Stomach (tissue), 8 donors: ENCODE measurements at regions not wholly inside any gene's neighbourhood (a gene's known extent, or its start where the extent isn't known, plus 50 kb on each side); places are given as distances from the start of the nearest gene placed in this dataset.

Experiments used
- DNase-seq, 2 donors: peaks; one replicate each; pipeline versions ENCODE4 v3.0.0 to v3.0.0-alpha.2; 2013 to 2019
- H3K27ac ChIP-seq, 5 donors: fragments of 200-600 bp in 4 of 5; sonication (generic) in 4 of 5; one replicate each; pipeline ENCODE4 v1.5.1; 2013 to 2019; ENCODE audit warnings: mild to moderate bottlenecking in 1 of 5, moderate library complexity in 1 of 5
- H3K27me3 ChIP-seq, 3 donors: fragments of 200-600 bp; sonication (generic); one replicate each; pipeline ENCODE4 v1.5.1; 2017 to 2019; ENCODE audit warnings: mixed run types in 1 of 3
- H3K36me3 ChIP-seq, 4 donors: fragments of 200-600 bp; sonication (generic); 1 replicate in 3 of 4; 2 replicates in 1 of 4; pipeline ENCODE4 v1.5.1; 2016 to 2019
- H3K4me1 ChIP-seq, 4 donors: fragments of 200-600 bp; sonication (generic); one replicate each; pipeline ENCODE4 v1.5.1; 2016 to 2019
- H3K4me3 ChIP-seq, 4 donors: fragments of 200-600 bp; sonication (generic) in 3 of 4; one replicate each; pipeline ENCODE4 v1.5.1; 2016 to 2019; ENCODE audit warnings: mild to moderate bottlenecking in 1 of 4
- H3K9me3 ChIP-seq, 4 donors: fragments of 200-600 bp; sonication (generic); one replicate each; pipeline ENCODE4 v1.5.1; 2016 to 2019
- EP300 ChIP-seq: sonication (generic); formaldehyde crosslinking; IDR thresholded peaks from one replicate; pipeline ENCODE4 v1.6.1; 2017; ENCODE audit warnings: antibody characterized with exemption
- POLR2A ChIP-seq, 4 donors: fragments of 450-650 bp; IDR thresholded peaks; one replicate each; pipeline ENCODE4 v1.6.1; 2016; ENCODE audit warnings: antibody characterized with exemption in 4 of 4, control low read depth in 2 of 4, mild to moderate bottlenecking in 1 of 4, moderate library complexity in 1 of 4
- POLR2AphosphoS5 ChIP-seq, 3 donors: sonication (generic); formaldehyde crosslinking; IDR thresholded peaks; one replicate each; pipeline ENCODE4 v1.6.1; 2016; ENCODE audit warnings: antibody characterized with exemption in 3 of 3
- WGBS, 5 donors: extraction: QIAGEN DNeasy Blood & Tissue Kit in 3 of 5; methylation state at CpG; one replicate each; pipeline versions ENCODE4 v1.1.5 to v1.1.7; 2013 to 2018; 5-methylcytosine and 5-hydroxymethylcytosine counted together
- intact Hi-C: fragments of 100-400 bp; cut with DNase I; formaldehyde crosslinking; loops from one replicate; pipeline ENCODE4 v1.15.1; 2023; ENCODE audit warnings: low total_unique reads
- TF ChIP-seq, protein P1 (sequence below), 7 experiments: fragments of 450-650 bp in 4 of 7; fragments of 200-600 bp in 3 of 7; sonication (generic) in 3 of 7; IDR thresholded peaks; one replicate each; pipeline ENCODE4 v1.5.1; 2016 to 2019; ENCODE audit warnings: antibody characterized with exemption in 7 of 7, control low read depth in 2 of 7, mild to moderate bottlenecking in 1 of 7
- donor health status: healthy with polysubstance abuse.
- donor health status: Bipolar disorder and iron deficiency.
- donor health status: healthy.

DNA sequence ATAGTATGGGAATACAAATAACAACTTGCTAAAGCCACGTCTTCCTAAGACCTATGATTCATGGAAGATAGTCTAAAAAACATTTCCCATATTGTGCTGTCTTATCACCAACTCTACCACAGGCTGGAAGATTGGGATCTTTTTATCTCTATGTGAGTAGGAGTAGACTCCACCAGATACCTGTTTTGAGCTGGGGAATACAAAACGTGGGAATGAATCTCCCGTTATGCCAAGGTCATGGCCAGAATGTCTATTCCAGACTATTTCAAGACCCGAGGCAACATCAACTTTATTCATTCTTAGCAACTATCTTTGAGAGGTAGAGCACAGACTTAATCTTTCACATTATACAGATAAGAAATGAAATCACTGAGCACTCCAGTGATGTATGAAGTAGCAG lies 2350.9 kb upstream of the WWC1 start:
- no peaks in the 10 kb centered on the region for H3K36me3 ChIP-seq
- no peak overlapping the region for H3K4me3 ChIP-seq
- WGBS, 5 donors: 67 to 78% (median 69%) methylated on average over 4 of the region's 4 CpGs
- no peak for DNase-seq
- no peaks in the 10 kb centered on the region for H3K4me1 ChIP-seq
- no peaks in the 10 kb centered on the region for H3K9me3 ChIP-seq
- TF ChIP-seq POLR2AphosphoS5 (IDR thresholded peaks at IDR 0.05) (no peak), EP300 (no peak), POLR2A (IDR thresholded peaks at IDR 0.05) (no peak)
- TF ChIP-seq, protein P1, sequence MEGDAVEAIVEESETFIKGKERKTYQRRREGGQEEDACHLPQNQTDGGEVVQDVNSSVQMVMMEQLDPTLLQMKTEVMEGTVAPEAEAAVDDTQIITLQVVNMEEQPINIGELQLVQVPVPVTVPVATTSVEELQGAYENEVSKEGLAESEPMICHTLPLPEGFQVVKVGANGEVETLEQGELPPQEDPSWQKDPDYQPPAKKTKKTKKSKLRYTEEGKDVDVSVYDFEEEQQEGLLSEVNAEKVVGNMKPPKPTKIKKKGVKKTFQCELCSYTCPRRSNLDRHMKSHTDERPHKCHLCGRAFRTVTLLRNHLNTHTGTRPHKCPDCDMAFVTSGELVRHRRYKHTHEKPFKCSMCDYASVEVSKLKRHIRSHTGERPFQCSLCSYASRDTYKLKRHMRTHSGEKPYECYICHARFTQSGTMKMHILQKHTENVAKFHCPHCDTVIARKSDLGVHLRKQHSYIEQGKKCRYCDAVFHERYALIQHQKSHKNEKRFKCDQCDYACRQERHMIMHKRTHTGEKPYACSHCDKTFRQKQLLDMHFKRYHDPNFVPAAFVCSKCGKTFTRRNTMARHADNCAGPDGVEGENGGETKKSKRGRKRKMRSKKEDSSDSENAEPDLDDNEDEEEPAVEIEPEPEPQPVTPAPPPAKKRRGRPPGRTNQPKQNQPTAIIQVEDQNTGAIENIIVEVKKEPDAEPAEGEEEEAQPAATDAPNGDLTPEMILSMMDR (IDR thresholded peaks at IDR 0.05): no peak
- H3K27me3 ChIP-seq: no peaks in the 10 kb centered on the region
- H3K27ac ChIP-seq: no peak overlapping the region
- intact Hi-C loops: no loop called here

DNA sequence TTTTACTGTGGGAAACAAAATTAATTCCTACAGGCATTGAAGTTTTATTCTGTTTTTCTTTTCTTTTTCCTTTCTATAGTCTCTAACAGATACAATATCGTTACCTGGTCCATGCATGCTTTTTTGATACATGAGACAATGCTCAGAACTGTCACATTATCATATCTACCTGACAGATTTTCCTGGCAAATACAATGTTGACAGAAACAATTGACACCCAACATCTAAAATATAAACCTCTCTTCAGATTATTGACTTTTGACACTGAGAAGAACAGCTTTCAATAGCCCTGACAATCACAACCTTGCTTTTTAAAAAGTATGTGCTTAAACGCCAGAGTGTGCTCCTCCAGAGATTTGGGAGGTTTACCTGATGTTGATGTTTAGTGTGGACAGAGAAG lies 2334.6 kb upstream of the WWC1 start:
- DNase-seq: no peak
- Histone ChIP-seq H3K27ac (no peak overlapping the region), H3K9me3 (no peaks in the 10 kb centered on the region), H3K27me3 (no peaks in the 10 kb centered on the region), H3K4me1 (no peaks in the 10 kb centered on the region), H3K36me3 (no peaks in the 10 kb centered on the region), H3K4me3 (no peak overlapping the region)
- no peak for TF ChIP-seq EP300
- TF ChIP-seq, protein P1 (IDR thresholded peaks at IDR 0.05): no peak
- TF ChIP-seq POLR2A (IDR thresholded peaks at IDR 0.05): no peak
- no peak for TF ChIP-seq POLR2AphosphoS5 (IDR thresholded peaks at IDR 0.05)
- intact Hi-C loops: no loop called here
- WGBS, 5 donors: 58 to 78% (median 62%) methylated on average over 2 of the region's 2 CpGs

DNA sequence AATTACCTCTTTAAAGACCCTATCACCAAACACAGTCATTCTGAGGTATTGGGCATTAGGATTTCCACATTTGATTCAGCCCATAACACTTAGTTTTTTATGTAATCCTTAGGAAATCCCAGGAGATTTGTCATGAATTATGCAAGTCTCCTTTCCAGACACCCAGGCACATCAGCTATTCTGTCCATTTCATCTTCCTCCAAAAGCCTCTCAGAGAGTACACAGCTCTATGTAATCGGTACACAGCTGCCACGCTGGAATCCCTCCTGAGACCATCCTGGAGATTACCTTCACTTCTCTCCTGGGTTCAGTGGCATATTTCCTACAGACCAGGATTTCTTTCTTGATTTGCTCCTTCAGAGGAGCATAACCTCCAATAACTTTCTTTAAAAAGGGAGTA lies 2309.8 kb upstream of the WWC1 start:
- TF ChIP-seq, protein P1 (IDR thresholded peaks at IDR 0.05): no peak
- TF ChIP-seq POLR2AphosphoS5 (IDR thresholded peaks at IDR 0.05) (no peak), POLR2A (IDR thresholded peaks at IDR 0.05) (no peak), EP300 (no peak)
- H3K4me3 ChIP-seq: no peak overlapping the region
- WGBS, 5 donors: 80 to 88% (median 86%) methylated on average over 2 of the region's 2 CpGs
- H3K9me3 ChIP-seq: peaks cover 0 to 4% (median 2%) of the 10 kb centered on the region in 4 donors
- intact Hi-C loops: no loop called here
- H3K27ac ChIP-seq: no peak overlapping the region
- no peak for DNase-seq
- no peaks in the 10 kb centered on the region for H3K27me3 ChIP-seq
- no peaks in the 10 kb centered on the region for H3K4me1 ChIP-seq
- H3K36me3 ChIP-seq: no peaks in the 10 kb centered on the region

DNA sequence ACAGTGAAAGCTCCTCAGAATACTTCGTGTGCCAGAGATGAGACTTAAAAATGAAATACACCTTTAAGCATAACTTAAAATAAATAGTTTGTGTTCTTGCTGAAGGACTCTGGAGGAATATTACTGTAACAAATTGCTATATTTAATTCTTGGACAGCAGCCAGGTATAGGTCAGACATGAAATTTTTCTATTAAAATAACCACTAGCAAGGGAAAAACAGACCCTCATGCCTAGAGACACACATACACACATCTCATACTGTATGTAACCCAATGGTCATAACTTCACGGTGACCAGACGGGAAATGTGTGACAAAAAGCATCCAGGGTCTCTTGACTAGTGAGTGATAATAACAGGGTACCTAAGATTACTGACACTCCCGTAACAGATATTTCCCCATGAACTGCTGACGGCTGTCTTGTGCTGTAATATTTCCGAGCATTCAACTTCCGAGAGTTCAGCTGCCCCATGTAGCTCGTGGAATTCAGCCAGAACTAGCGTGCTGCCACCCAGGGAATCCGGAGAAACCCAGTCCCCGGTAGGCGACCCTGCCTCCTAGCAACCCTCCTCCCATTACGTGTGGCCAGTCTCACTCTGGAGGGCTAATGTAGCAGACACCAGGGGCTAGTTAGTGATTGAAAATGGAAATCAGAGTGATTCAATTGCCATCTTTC lies 2295.1 kb upstream of the WWC1 start:
- Histone ChIP-seq H3K27me3 (no peaks in the 10 kb centered on the region), H3K36me3 (no peaks in the 10 kb centered on the region), H3K4me3 (no peak overlapping the region), H3K4me1 (no peaks in the 10 kb centered on the region), H3K27ac (no peak overlapping the region), H3K9me3 (no peaks in the 10 kb centered on the region)
- peak in 1 of 2 donors; percentile 30 for DNase-seq
- TF ChIP-seq EP300: no peak
- TF ChIP-seq POLR2A (IDR thresholded peaks at IDR 0.05): no peak
- no peak for TF ChIP-seq POLR2AphosphoS5 (IDR thresholded peaks at IDR 0.05)
- TF ChIP-seq, protein P1 (IDR thresholded peaks at IDR 0.05): no peak
- intact Hi-C loops: no loop called here
- 62 to 76% (median 67%) methylated on average over 13 of the region's 13 CpGs for WGBS, 5 donors
